Mesenchymal stem cell (in vitro differentiated cells and primary cell): ENCODE measurements at regions not wholly inside any gene's neighbourhood (a gene's known extent, or its start where the extent isn't known, plus 50 kb on each side); places are given as distances from the start of the nearest gene placed in this dataset.

Experiments used
- DNase-seq: peaks from one replicate; pipeline ENCODE4 v3.0.0-alpha.2; 2013
- H2AFZ ChIP-seq: one replicate; pipeline ENCODE4 v1.6.1; 2013; ENCODE audit warnings: low read depth, mild to moderate bottlenecking, control low read depth, inconsistent platforms, low read length, moderate library complexity
- H2AK5ac ChIP-seq: 2 replicates; pipeline ENCODE4 v1.6.1; 2013; ENCODE audit warnings: low read length, moderate library complexity, mild to moderate bottlenecking, inconsistent platforms; ENCODE audit not compliant: severe bottlenecking
- H2BK120ac ChIP-seq: one replicate; pipeline ENCODE4 v1.6.1; 2013; ENCODE audit warnings: low read depth, mild to moderate bottlenecking, inconsistent platforms, low read length, moderate library complexity
- H2BK12ac ChIP-seq, 2 experiments: one replicate each; pipeline ENCODE4 v1.6.1; 2013; ENCODE audit warnings: inconsistent platforms in 2 of 2, low read length in 2 of 2, mild to moderate bottlenecking in 2 of 2, moderate library complexity in 2 of 2, control low read depth in 1 of 2
- H2BK15ac ChIP-seq: one replicate; pipeline ENCODE4 v1.6.1; 2013; ENCODE audit warnings: mild to moderate bottlenecking, low read depth, inconsistent platforms; ENCODE audit not compliant: poor library complexity, severe bottlenecking
- H2BK5ac ChIP-seq: 2 replicates; pipeline ENCODE4 v1.6.1; 2013; ENCODE audit warnings: low read depth, mild to moderate bottlenecking, low read length, control low read depth, inconsistent platforms; ENCODE audit not compliant: poor library complexity, severe bottlenecking
- H3K14ac ChIP-seq, 2 experiments: one replicate each; pipeline ENCODE4 v1.6.1; 2013; ENCODE audit warnings: inconsistent platforms in 2 of 2, low read length in 2 of 2, control low read depth in 1 of 2, mild to moderate bottlenecking in 1 of 2, moderate library complexity in 1 of 2
- H3K18ac ChIP-seq, 2 experiments: one replicate each; pipeline ENCODE4 v1.6.1; 2013; ENCODE audit warnings: inconsistent platforms in 2 of 2, low read length in 2 of 2, control low read depth in 1 of 2, low read depth in 1 of 2, mild to moderate bottlenecking in 1 of 2
- H3K23ac ChIP-seq, 2 experiments: one replicate each; pipeline ENCODE4 v1.6.1; 2013; ENCODE audit warnings: inconsistent platforms in 2 of 2, low read length in 2 of 2, mild to moderate bottlenecking in 2 of 2, moderate library complexity in 2 of 2, control low read depth in 1 of 2
- H3K27ac ChIP-seq: 2 replicates; pipeline ENCODE4 v1.5.1; 2013; ENCODE audit warnings: mild to moderate bottlenecking, moderate library complexity, low read length, control low read depth, inconsistent platforms; ENCODE audit not compliant: poor library complexity, severe bottlenecking
- H3K27me3 ChIP-seq, 2 experiments: 2 replicates each; pipeline versions ENCODE4 v1.6.1 to v1.7.0; 2013; ENCODE audit warnings: low read length in 2 of 2, mild to moderate bottlenecking in 2 of 2, moderate library complexity in 2 of 2, control low read depth in 1 of 2, inconsistent platforms in 1 of 2; ENCODE audit not compliant: control insufficient read depth in 1 of 2, insufficient read depth in 1 of 2
- H3K36me3 ChIP-seq, 2 experiments: 2 replicates each; pipeline versions ENCODE4 v1.6.1 to v1.7.0; 2013; ENCODE audit warnings: low read length in 2 of 2, control low read depth in 1 of 2, inconsistent platforms in 1 of 2, low read depth in 1 of 2, mild to moderate bottlenecking in 1 of 2; ENCODE audit not compliant: insufficient read depth in 2 of 2, control insufficient read depth in 1 of 2
- H3K4ac ChIP-seq, 2 experiments: one replicate each; pipeline ENCODE4 v1.6.1; 2013; ENCODE audit warnings: inconsistent platforms in 2 of 2, low read length in 2 of 2, mild to moderate bottlenecking in 2 of 2, moderate library complexity in 2 of 2, control low read depth in 1 of 2, low read depth in 1 of 2
- H3K4me1 ChIP-seq: 2 replicates; pipeline ENCODE4 v1.6.1; 2013; ENCODE audit warnings: low read depth, low read length, control low read depth; ENCODE audit not compliant: control insufficient read depth, insufficient read depth
- H3K4me2 ChIP-seq: 2 replicates; pipeline ENCODE4 v1.6.1; 2013; ENCODE audit warnings: low read length, mild to moderate bottlenecking, inconsistent platforms; ENCODE audit not compliant: poor library complexity, severe bottlenecking
- H3K4me3 ChIP-seq, 2 experiments: 2 replicates each; pipeline versions ENCODE4 v1.5.1 to v1.7.0; 2013; ENCODE audit warnings: low read length in 2 of 2, mild to moderate bottlenecking in 2 of 2, control low read depth in 1 of 2, low read depth in 1 of 2; ENCODE audit not compliant: insufficient read depth in 1 of 2
- H3K79me1 ChIP-seq: replicated peaks from 2 replicates; pipeline ENCODE4 v1.6.1; 2013; ENCODE audit warnings: mild to moderate bottlenecking, control low read depth, low read length, inconsistent platforms; ENCODE audit not compliant: poor library complexity, severe bottlenecking
- H3K9ac ChIP-seq: 2 replicates; pipeline ENCODE4 v1.7.0; 2013; ENCODE audit warnings: mild to moderate bottlenecking, low read length, moderate library complexity
- H3K9me3 ChIP-seq: 2 replicates; pipeline ENCODE4 v1.7.0; 2013; ENCODE audit warnings: mild to moderate bottlenecking, low read length; ENCODE audit not compliant: control insufficient read depth
- H4K8ac ChIP-seq: one replicate; pipeline ENCODE4 v1.6.1; 2013; ENCODE audit warnings: inconsistent platforms, mild to moderate bottlenecking, low read length, moderate library complexity
- H4K91ac ChIP-seq: one replicate; pipeline ENCODE4 v1.6.1; 2013; ENCODE audit warnings: mild to moderate bottlenecking, low read length, inconsistent platforms
- WGBS: methylation state at CpG from one replicate; pipeline ENCODE4 v1.1.7; 2013; ENCODE audit warnings: mixed read lengths; 5-methylcytosine and 5-hydroxymethylcytosine counted together

DNA sequence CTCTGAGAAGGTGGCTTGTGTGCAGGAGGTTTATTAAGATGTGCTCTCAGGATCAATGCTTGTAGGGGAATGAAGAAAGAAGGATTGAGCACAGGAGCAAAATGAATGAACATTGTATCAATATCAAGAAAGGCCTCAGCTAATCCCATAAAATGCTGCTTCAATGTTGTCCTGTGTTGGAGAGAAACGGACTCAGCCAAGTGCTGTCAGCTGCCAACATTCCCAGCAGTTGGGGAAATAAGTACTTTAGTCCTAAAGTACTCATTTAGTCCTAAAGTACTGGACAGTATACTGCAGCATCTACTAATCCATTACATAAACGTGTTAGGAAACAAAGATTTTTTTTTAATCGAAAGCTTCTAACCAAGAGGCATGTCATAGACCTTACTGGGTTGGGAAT is 255.9 kb downstream of the SEC23A start:
- Histone ChIP-seq H3K4me2 (no peak overlapping the region), H3K4me3 (no peak overlapping the region), H3K27ac (no peak overlapping the region), H3K4ac (no peak overlapping the region), H3K36me3 (no peaks in the 10 kb centered on the region), H2BK12ac (no peak overlapping the region), H3K4me1 (no peaks in the 10 kb centered on the region), H2BK15ac (no peak overlapping the region), H3K9me3 (no peaks in the 10 kb centered on the region), H4K91ac (no peak overlapping the region), H4K8ac (no peak overlapping the region), H3K18ac (no peak overlapping the region), H3K79me1 (no peaks in the 10 kb centered on the region), H3K27me3 (no peaks in the 10 kb centered on the region), H2AFZ (no peak overlapping the region), H3K9ac (no peak overlapping the region), H2BK5ac (no peak overlapping the region), H3K23ac (no peak overlapping the region), H2AK5ac (no peak overlapping the region), H3K14ac (no peak overlapping the region), H2BK120ac (no peak overlapping the region)
- DNase-seq = no peak
- WGBS = 0% methylated on average over 1 of the region's 3 CpGs

DNA sequence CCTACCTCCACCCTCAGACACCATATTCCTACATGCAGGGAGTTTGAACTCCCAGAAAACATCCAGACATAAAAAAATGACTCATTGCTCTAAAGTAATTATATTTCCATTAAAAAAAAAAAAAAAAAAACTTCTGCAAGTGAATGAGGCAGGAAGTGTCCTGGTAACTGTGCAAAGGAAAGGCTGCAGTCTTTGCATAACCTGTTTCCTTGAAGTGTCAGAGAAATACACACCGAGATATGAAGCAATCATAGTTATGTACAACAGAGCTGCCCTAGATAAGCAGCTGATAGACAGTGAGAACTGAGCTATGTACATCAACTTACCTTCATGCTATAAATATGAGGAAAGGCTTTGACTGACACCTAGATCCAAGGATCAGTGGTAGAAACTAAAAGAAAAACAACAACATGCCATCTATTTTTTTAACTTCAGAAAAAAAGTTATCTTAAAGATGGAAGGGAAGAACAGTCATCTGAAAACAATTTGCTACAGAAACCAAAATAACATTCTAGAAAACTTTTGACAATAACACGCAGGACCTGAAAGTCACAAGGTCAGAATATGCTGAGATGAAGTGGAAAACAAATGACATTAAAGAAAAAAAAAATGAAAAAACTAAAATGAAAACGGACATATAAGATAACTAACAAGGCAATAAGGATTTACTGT is 263.2 kb downstream of the SEC23A start:
- no peak overlapping the region for H2BK15ac ChIP-seq
- H3K9ac ChIP-seq = no peak overlapping the region
- no peak overlapping the region for H3K18ac ChIP-seq
- H3K79me1 ChIP-seq = no peaks in the 10 kb centered on the region
- H2BK12ac ChIP-seq = no peak overlapping the region
- no peak overlapping the region for H2BK120ac ChIP-seq
- no peak overlapping the region for H3K27ac ChIP-seq
- no peak overlapping the region for H2BK5ac ChIP-seq
- H4K8ac ChIP-seq = no peak overlapping the region
- H2AK5ac ChIP-seq = no peak overlapping the region
- peak; percentile 14 for DNase-seq
- no peak overlapping the region for H3K4me2 ChIP-seq
- no peak overlapping the region for H3K4me3 ChIP-seq
- no peak overlapping the region for H3K23ac ChIP-seq
- H3K36me3 ChIP-seq = no peaks in the 10 kb centered on the region
- H3K4ac ChIP-seq = no peak overlapping the region
- no peak overlapping the region for H4K91ac ChIP-seq
- H3K9me3 ChIP-seq = no peaks in the 10 kb centered on the region
- H3K27me3 ChIP-seq = no peaks in the 10 kb centered on the region
- H3K14ac ChIP-seq = no peak overlapping the region
- H2AFZ ChIP-seq = no peak overlapping the region
- H3K4me1 ChIP-seq = peaks cover 20% of the 10 kb centered on the region
- 83% methylated on average over 1 of the region's 3 CpGs for WGBS

GRCh38 chr14:38838979-38839323 is 264.1 kb downstream of the SEC23A start:
- no peak overlapping the region for H3K18ac ChIP-seq

GRCh38 chr14:38838049-38838978 is 264.7 kb downstream of the SEC23A start:
- Histone ChIP-seq H2BK120ac (no peak overlapping the region), H2AFZ (no peak overlapping the region), H2BK15ac (no peak overlapping the region), H2BK12ac (no peak overlapping the region), H3K4me2 (no peak overlapping the region), H3K36me3 (no peaks in the 10 kb centered on the region), H3K4me3 (no peak overlapping the region), H3K23ac (no peak overlapping the region), H3K4me1 (peaks cover 20% of the 10 kb centered on the region), H3K9ac (no peak overlapping the region), H3K79me1 (no peaks in the 10 kb centered on the region), H4K8ac (no peak overlapping the region), H3K9me3 (no peaks in the 10 kb centered on the region), H3K14ac (peak overlapping the region in 1 of 2 experiments; percentile 20), H3K27ac (no peak overlapping the region), H4K91ac (no peak overlapping the region), H3K18ac (no peak overlapping the region), H2BK5ac (no peak overlapping the region), H2AK5ac (no peak overlapping the region), H3K27me3 (no peaks in the 10 kb centered on the region), H3K4ac (no peak overlapping the region)
- no peak for DNase-seq
- WGBS = 92% methylated on average over 26 of the region's 27 CpGs

More at GRCh38 chr14:38838979-38839323, 264.1 kb downstream of the SEC23A start:
- H2AK5ac ChIP-seq = no peak overlapping the region
- no peak overlapping the region for H2BK12ac ChIP-seq
- no peak overlapping the region for H2BK120ac ChIP-seq
- WGBS = 93% methylated on average over 5 of the region's 8 CpGs
- no peak overlapping the region for H3K9ac ChIP-seq
- H2BK5ac ChIP-seq = no peak overlapping the region
- no peak overlapping the region for H3K4ac ChIP-seq
- H3K4me3 ChIP-seq = no peak overlapping the region
- H2BK15ac ChIP-seq = no peak overlapping the region
- H4K91ac ChIP-seq = no peak overlapping the region
- no peak overlapping the region for H3K4me2 ChIP-seq
- H3K9me3 ChIP-seq = no peaks in the 10 kb centered on the region
- no peak overlapping the region for H2AFZ ChIP-seq
- H3K27me3 ChIP-seq = no peaks in the 10 kb centered on the region
- peaks cover 20% of the 10 kb centered on the region for H3K4me1 ChIP-seq
- H3K27ac ChIP-seq = no peak overlapping the region
- H3K79me1 ChIP-seq = no peaks in the 10 kb centered on the region
- no peak for DNase-seq
- H3K23ac ChIP-seq = no peak overlapping the region
- H4K8ac ChIP-seq = no peak overlapping the region
- no peaks in the 10 kb centered on the region for H3K36me3 ChIP-seq
- no peak overlapping the region for H3K14ac ChIP-seq
